ENCODE measurements at regions not wholly inside any gene's neighbourhood (a gene's known extent, or its start where the extent isn't known, plus 50 kb on each side); places are given as distances from the start of the nearest gene placed in this dataset.
"Not testable (repeated sequence)": the region's sequence is repeated elsewhere in the genome, so short reads cannot be mapped to it uniquely, and the experiment has no call there.

DNA sequence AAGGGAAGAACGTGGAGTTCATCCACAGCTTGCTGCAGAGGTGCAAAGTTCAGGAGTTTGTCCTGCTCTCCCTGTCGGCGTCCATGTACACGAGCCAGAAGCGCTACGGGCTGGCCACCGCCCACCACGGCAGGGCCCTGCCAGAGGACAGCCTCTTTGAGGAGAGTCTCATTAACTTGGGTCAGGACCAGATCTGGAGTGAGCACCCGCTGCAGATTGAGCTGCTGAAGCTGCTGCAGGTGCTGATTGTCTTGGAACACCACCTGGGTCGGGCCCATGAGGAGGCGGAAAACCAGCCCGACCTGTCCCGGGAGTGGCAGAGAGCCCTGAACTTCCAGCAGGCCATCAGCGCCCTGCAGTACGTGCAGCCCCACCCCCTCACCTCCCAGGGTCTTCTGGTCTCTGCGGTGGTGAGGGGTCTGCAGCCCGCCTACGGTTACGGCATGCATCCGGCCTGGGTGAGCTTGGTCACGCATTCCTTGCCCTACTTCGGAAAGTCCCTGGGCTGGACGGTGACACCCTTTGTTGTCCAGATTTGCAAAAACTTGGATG lies 73.8 kb upstream of the MORC3 start:
- no peak for DNase-seq

DNA sequence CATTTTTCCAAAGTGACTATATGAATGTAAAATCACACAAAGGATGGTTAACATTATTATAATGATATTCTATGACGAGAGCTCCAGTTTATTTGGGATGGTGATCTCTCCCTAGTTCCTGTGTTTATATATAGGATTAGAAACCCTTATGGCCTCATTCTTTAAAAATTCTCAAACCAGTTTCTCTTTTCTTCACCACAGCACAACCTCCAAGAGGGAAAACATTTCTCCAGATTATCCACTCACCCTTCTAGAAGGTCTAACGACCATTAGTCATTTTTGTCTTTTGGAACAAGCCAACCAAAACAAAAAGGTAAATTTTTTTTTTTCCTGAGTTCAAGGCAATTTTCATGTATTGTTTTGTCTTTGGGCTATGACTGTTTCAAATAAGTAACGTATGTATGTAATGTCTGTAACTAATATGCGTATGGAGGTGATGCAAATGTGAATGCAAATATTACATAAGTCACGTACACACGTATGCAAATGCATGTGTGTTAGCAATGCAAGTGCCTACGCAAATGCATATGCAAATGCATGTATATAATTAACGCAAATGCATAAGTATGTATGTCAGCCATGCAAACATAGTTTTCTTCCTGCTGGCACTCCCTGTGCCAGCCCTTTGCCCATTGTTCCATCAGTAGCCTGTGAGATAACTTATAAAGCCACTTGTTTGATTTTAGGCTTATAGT lies 72.5 kb upstream of the MORC3 start:
- DNase-seq: no peak

DNA sequence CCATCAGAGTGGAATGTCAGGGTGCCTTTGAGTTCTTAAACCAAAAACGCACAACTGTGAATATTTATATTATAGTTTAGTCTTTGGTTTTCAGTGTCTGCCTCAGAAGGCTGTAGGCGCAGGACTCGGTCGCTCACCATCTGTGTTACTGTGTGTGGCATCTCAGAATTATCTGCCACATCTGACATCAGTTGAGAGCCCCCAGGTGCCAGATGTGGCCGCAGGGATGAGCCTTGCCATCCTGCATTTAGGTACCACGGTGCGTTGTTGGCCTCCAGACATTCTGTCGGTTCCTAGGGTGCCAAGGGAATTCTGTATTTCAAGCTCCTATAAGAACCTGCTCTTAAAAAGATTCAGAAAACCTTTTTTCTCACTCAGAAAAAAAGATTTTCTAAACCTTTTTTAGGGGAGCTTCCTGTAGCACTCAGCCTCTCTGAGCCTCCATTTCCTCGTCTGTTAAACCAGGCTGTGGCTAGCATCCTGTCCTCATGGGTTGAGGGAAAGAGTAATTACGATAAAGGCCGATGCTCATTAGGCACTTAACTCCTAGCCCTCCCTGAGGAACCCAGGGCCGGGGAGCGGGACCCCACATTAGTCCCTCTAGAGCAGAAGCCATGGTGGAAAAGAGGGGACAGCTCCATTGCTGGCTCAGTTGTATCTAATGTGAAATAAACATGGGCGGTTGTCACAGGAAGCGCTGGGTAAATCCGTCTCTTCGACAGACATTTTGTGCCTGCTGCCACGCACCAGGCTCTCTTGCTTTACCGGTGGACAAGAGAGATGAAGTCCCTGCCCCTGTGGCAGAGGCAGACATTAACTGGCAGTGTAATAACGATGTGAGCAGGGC lies 70.2 kb upstream of the MORC3 start:
- DNase-seq: no peak

DNA sequence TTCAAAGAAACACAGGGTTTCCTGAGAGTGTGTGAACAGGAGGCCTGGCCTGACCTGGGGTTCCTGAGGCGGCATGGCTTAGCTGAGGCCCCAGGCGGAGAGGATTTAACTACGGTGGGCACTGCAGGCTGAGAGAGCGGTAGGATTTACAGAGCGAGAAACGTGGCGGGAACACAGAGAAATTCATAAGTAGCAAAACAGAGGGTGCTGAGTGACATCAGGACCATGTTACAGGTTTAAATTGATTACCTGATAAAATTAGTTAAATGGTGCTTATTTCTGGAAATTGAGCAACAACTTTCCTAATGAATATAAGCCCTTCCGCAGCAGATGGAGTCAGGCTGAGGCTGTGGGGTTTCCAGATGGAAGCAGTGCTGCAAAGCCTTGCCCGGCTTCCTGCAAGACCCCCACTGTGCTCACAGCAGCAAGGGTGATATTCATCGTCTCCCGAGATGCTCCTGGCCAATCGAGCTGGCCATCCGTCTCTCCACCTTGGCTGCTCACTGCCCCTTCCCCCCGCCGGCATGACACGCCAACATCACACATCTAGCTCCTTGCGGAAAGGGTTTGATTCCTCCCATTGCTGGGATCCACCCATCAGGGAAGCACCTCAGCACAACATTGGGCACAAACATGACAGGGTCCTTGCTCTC lies 69.4 kb upstream of the MORC3 start:
- no peak for DNase-seq

DNA sequence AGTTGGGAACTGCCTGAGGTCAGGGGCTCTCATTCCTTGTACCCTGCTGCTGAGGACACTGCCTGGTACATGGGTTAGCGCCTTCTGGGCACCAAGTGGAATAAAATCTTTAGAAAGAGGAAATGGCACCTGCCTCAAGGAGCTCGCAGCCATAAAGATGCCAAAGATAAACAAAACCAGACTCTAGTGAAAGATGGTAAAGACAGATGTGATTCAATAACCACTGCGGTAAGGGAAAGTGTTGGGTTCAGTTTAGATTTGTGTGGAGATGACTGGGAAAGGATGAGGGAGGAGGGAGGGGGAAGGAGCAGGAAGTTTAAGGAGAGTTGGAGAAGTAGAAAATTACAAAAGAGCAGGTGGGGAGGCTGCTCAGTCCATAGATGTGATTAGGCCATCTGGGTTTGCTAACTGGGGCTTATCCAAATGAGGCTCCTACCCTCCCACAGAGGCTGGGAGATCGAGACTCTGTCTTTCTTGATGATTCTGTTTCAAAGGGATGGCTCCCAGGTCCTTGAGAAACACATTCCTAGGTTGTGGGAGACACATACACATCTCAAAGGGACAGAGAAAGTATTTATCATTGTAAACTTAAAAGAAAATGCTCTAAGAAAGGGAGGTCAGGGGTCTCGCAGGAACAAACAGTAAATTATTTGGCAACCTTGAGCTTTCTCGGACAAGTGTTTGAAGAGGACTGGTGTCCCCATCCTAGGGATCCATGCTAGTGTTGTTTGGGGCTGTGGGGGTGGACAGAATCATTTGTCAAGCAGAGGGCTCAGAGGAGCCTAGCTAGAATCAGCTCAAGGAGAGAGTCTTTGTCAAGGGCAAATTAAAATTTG lies 65.7 kb upstream of the MORC3 start:
- no peak for DNase-seq

DNA sequence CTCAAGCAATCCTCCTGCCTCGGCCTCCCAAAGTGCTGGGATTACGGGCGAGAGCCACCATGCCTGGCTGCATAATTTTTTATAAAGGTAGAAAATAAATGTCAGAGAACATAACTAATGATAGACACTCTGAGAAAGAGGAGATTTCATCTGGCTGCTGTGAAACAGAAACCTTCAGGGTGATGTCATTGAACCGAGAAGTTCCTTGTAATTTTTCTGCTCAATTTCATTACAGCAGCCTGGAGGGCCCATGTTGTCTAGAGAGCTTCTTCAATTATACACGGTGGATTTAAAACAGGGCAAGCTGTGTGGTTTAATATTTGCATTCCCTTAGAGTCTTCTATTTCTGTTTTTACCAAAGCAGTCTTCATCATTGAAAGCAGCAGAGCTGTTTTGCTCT lies 64.3 kb upstream of the MORC3 start:
- no peak for DNase-seq

DNA sequence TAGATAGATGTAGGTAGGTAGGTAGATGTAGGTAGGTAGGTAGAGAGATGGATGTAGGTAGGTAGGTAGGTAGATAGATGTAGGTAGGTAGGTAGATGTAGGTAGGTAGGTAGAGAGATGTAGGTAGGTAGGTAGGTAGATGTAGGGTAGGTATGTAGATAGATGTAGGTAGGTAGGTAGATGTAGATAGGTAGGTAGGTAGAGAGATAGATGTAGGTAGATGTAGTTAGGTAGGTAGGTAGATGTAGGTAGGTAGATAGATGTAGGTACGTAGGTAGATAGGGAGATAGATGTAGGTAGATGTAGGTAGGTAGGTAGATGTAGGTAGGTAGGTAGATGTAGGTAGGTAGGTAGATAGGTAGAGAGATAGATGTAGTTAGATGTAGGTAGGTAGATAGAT lies 62.3 kb upstream of the MORC3 start:
- no peak for DNase-seq

DNA sequence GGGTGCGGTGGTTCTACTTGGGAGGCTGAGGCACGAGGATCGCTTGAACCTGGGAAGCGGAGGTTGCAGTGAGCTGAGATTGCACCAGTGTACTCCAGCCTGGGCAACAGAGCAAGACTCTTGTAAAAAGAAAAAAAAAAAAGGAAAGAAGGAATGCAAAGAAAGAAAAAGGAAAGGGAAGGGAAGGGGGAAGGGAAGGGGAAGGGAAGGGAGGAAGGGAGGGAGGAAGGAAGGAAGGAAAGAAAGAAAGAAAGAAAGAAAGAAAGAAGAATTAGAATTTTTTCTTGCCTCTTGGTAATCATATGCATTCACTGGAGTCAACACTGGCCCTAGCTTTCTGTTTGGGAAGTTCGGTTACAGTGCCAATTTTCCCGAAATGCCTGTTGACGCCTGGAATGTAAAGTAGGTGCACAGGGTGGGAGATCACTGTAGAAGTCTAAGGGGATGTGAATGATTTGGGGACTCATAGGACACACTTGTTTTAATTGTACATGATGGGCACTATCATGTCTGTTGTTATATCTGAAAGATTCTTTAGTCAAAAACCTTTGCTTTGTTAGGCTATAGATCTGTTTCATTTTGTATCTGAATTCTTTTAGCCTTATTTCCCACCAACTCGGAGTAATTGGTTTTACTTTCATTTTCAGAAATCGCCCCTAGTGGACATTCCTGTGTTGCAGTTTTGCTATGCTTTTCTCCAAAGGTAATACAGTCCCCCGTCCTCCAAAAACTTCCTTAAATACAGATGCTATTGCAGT lies 59.8 kb upstream of the MORC3 start:
- peak in 9 of 51 donors; percentile 2 to 75 (median 5) for DNase-seq

DNA sequence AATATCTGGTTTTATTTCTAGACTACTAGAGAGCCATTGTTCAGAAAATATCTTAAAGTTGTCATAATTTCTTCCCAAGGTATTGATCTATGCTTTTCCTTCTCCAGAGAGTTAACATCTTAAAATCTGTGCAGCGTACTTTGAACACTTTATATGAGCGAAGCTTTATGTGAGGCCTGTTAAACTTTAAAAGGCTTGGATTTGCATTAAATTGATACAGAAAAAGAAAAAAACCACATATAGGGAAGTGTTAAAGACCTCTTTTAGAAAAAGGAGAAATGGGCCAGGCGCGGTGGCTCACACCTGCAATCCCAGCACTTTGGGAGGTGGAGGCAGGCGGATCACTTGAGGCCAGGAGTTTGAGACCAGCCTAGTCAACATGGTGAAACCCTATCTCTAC lies 59.2 kb upstream of the MORC3 start:
- no peak for DNase-seq

DNA sequence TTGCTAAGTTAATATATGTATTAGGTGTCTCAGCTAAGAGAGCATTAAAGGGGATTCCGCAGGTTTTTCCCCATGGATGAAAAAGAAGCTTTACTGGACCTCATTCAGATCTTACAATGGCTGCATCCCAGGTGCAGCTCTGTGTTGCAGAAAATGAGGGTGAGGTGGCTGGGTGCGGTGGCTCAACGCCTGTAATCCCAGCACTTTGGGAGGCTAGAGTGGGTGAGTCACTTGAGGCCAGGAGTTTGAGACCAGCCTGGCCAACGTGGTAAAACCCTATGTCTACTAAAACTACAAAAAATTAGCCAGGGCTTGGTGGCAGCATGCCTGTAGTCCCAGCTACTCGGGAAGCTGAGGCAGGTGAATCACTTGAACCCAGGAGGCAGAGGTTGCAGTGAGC lies 58.5 kb upstream of the MORC3 start:
- no peak for DNase-seq

DNA sequence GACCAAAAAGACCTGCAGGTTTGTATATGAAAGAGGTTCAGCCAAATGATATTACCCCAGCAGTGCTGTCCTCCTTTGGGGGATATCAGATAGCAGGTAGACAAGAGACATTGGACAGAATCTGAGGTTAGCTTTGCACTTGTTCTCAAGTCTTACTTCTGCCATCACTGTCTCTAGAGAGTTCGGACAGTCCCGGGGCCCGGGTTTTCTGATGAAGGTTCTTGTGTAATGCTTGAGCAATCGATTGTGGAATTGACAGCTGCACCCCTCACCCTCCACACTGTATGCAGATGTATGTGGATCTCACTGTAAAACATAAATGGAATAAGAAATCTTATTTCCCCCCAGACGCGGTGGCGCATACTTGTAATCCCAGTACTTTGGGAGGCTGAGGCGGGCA lies 56.2 kb upstream of the MORC3 start:
- no peak for DNase-seq

DNA sequence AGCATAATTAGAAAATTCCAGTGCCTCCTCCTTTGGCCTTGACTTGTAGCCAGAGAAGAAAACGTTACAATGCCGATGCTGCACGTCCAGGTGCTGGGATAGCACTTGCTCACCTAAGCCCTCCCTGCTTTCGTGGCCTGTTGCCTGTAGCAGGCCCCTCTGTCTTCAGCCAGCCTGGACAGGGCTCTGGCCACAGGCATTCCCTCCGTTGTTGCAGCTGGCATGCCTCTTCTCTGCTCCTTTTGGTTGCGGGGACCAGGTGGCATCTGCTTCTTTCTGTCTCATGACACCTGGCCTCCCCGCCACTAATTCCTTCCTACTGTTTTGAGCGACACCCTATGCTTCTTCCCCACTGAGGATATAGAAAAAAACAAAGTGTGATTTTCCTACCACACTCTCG lies 54.6 kb upstream of the MORC3 start:
- no peak for DNase-seq

DNA sequence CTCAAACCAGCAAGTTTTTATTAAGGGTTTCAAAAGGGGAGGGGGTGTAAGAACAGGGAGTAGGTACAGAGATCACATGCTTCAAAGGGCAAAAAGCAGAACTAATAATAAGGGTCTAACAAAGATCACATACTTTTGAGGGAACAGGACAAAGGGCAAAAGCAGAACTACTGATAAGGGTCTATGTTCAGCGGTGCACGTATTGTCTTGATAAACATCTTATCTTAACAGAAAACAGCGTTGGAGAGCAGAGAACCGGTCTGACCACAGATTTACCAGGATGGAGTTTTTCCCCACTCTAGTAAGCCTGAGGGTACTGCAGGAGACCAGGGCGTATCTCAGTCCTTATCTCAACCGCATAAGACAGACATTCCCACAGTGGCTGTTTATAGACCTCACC lies 52.2 kb upstream of the MORC3 start:
- not testable (repeated sequence) for DNase-seq

DNA sequence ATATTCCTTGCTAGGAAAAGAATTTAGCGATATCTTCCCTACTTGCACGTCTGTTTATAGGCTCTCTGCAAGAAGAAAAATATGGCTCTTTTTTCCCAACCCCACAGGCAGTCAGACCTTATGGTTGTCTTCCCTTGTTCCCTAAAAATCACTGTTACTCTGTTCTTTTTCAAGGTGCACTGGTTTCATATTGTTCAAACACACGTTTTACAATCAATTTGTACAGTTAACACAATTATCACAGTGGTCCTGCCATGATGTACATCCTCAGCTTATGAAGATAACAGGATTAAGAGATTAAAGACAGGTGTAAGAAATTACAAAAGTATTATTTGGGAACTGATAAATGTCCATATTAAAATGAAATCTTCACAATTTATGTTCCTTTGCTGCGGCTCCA lies 51.7 kb upstream of the MORC3 start:
- not testable (repeated sequence) for DNase-seq
